ENCODE measurements at regions not wholly inside any gene's neighbourhood (a gene's known extent, or its start where the extent isn't known, plus 50 kb on each side); places are given as distances from the start of the nearest gene placed in this dataset.

DNA sequence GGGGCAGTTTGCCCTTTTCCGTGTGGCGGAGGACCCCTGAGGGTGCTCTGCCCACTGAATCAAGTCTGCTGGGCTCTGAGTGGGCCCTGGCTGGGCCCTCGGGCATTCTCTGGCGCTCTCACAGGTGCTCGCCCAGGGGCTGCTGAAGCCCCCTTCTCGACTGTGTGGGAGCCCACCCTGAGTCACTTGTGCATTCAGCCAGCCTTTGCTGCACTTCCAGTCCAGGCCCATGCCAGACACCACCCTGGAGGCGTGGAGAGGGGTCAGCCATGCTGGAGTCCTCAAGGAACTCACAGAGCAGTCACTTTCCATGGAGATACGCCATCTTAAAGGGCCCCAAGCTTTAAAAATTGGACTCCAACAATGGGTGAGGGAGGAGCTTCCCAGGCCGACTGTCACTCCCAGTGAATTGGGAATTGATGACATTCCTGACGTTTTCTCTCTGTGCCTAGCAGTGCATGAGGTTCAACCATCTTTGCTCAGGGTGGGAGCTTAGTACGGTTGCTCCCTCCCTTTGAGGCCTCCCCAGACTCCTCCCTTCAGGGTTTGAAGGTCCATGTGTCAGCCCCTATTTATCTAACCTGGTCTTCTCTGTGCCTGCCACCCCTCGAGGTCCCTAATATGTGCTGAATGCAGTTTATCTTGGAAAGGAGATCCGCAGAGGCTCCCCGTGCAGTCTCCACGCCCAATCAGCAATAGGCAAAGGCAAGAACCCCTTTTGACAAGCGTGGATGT, 71.8 kb upstream of the HS6ST1 start:
- H3K4me3 ChIP-seq (ENCODE audit: low read depth, low read length), result no peak overlapping the region
- DNase-seq (ENCODE audit: low read depth, low spot score), result no peak
- in situ Hi-C loops (cut with HindIII; ENCODE audit: low sequenced_read_pairs), result no loop called here
- TF ChIP-seq CTCF (IDR thresholded peaks at IDR 0.05; ENCODE audit: low read depth, low read length), result no peak

DNA sequence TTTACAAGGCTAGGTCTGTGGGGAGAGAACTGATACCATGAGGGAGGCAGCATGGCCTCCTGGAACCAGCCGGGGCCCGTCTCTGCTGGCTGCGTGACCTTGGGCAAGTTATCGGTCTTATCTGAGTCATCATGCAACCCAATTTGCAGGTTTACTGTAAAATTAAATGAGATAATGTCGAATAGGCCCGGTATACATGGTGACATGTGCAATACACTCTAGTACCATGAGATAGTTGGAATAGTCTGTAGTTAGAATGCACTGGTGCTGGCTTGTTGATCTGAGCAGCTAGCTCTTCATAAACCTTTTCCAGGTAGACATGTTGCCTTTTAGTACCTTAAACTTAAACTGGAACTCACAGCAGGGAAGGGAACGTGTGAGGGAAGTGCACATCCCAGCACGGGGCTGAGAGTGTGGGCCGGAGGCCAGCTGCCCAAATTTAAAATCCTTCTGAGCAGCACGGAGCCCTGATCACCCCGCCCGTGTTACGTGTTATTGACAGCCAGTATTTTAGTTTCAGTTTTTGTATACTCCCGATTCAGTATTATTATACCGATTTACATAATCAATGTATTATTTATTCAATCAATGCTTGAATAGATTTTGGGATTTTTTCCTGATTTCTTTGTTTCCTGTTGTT, 72.4 kb upstream of the HS6ST1 start:
- H3K4me3 ChIP-seq (ENCODE audit: low read depth, low read length), result no peak overlapping the region
- in situ Hi-C loops (cut with HindIII; ENCODE audit: low sequenced_read_pairs), result no loop called here
- DNase-seq (ENCODE audit: low read depth, low spot score), result no peak
- TF ChIP-seq CTCF (IDR thresholded peaks at IDR 0.05; ENCODE audit: low read depth, low read length), result no peak

GRCh38 chr2:128391679-128392078, 73.0 kb upstream of the HS6ST1 start:
- TF ChIP-seq CTCF (IDR thresholded peaks at IDR 0.05; ENCODE audit: low read depth, low read length), result no peak
- in situ Hi-C loops (cut with HindIII; ENCODE audit: low sequenced_read_pairs), result no loop called here
- no peak overlapping the region for H3K4me3 ChIP-seq (ENCODE audit: low read depth, low read length)
- DNase-seq (ENCODE audit: low read depth, low spot score), result no peak

GRCh38 chr2:128392207-128392606, 73.5 kb upstream of the HS6ST1 start:
- no peak for DNase-seq (ENCODE audit: low read depth, low spot score)
- in situ Hi-C loops (cut with HindIII; ENCODE audit: low sequenced_read_pairs), result no loop called here
- no peak for TF ChIP-seq CTCF (IDR thresholded peaks at IDR 0.05; ENCODE audit: low read depth, low read length)
- no peak overlapping the region for H3K4me3 ChIP-seq (ENCODE audit: low read depth, low read length)

DNA sequence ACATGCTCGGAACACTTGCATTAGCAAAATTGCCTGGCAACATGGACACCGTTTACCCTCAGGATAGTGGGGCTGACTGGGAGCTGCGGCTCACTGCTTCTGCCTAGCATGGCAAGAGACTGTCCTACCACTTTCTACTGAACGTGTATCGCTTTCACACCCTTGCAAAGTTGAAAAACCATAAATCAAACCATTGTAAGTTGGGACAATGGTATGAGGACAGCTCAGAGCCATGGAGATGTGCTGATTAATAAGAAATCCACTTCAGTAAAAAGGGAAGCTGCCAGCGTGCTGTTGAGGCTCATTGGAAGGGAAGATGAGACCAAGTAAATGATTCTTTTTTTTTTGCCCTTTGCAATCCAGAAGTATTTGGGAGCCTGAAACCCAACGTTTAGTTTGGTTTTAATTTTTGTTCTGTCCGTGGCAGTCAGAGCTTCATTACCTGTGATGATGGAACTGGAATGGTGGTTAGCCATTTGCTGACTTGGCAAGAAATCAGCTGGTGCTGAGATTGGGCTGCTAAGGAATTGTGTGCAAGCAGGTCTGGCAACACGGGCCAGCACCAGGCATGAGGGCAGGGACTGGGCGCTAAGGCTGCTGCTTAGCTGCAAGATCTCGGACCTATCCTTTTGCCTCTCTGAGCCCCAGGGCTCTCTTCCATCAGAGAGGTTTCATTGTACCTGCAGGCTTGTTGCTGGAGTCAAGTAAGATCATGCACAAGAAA, 75.5 kb upstream of the HS6ST1 start:
- in situ Hi-C loops (cut with HindIII; ENCODE audit: low sequenced_read_pairs), result no loop called here
- TF ChIP-seq CTCF (IDR thresholded peaks at IDR 0.05; ENCODE audit: low read depth, low read length), result no peak
- DNase-seq (ENCODE audit: low read depth, low spot score), result no peak
- H3K4me3 ChIP-seq (ENCODE audit: low read depth, low read length), result no peak overlapping the region

DNA sequence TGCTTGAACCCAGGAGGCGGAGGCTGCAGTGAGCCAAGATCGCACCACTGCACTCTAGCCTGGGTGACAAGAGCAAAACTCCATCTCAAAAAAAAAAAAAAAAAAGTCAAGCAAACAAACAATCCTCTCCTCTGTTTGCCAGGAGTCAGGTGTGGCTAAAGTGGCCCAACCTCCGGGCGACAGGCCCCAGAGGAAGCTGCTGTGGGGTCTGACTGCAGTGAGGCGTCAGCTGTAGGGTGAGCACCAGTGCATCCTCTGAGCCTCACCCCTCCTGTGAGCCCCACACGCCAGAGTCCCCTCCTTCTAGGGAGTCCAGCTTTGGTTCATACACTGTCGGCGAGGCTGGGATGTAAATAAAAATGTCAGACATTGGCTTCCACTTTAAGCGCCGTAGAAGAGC, 76.5 kb upstream of the HS6ST1 start:
- H3K4me3 ChIP-seq (ENCODE audit: low read depth, low read length), result no peak overlapping the region
- TF ChIP-seq CTCF (IDR thresholded peaks at IDR 0.05; ENCODE audit: low read depth, low read length), result no peak
- DNase-seq (ENCODE audit: low read depth, low spot score), result no peak
- in situ Hi-C loops (cut with HindIII; ENCODE audit: low sequenced_read_pairs), result no loop called here
